Activated naive CD8-positive, alpha-beta T cell (primary cell): ENCODE measurements at regions not wholly inside any gene's neighbourhood (a gene's known extent, or its start where the extent isn't known, plus 50 kb on each side); places are given as distances from the start of the nearest gene placed in this dataset.
"Not testable (repeated sequence)": the region's sequence is repeated elsewhere in the genome, so short reads cannot be mapped to it uniquely, and the experiment has no call there.

Source experiments
- H3K27ac Mint-ChIP-seq: one replicate; pipeline ENCODE4 v1.8.0; 2021; ENCODE audit warnings: mixed read lengths
- H3K27me3 Mint-ChIP-seq: one replicate; pipeline ENCODE4 v1.8.0; 2021; ENCODE audit warnings: mixed read lengths
- H3K36me3 Mint-ChIP-seq: one replicate; pipeline ENCODE4 v1.8.0; 2021; ENCODE audit warnings: mixed read lengths
- H3K4me1 Mint-ChIP-seq: one replicate; pipeline ENCODE4 v1.8.0; 2021; ENCODE audit warnings: low read depth, mixed read lengths
- H3K4me3 Mint-ChIP-seq: one replicate; pipeline ENCODE4 v1.8.0; 2021; ENCODE audit warnings: mild to moderate bottlenecking, mixed read lengths
- H3K9me3 Mint-ChIP-seq: one replicate; pipeline ENCODE4 v1.8.0; 2021; ENCODE audit warnings: low read depth, mixed read lengths

- Mint-ChIP-seq H3K4me1 (peaks cover 93% of the 10 kb centered on the region), H3K27ac (peak overlapping the region; percentile 96), H3K4me3 (peak overlapping the region; percentile 68), H3K36me3 (no peaks in the 10 kb centered on the region), H3K9me3 (no peaks in the 10 kb centered on the region), H3K27me3 (no peaks in the 10 kb centered on the region)
Observed at GRCh38 chr6:90463359-90463758, 123.5 kb downstream of the MAP3K7 start.

- Mint-ChIP-seq H3K9me3 (no peaks in the 10 kb centered on the region), H3K36me3 (no peaks in the 10 kb centered on the region), H3K27me3 (no peaks in the 10 kb centered on the region), H3K4me3 (no peak overlapping the region), H3K4me1 (peaks cover 93% of the 10 kb centered on the region), H3K27ac (peak overlapping the region; percentile 98)
Observed at GRCh38 chr6:90462102-90462501, 124.8 kb downstream of the MAP3K7 start.

GRCh38 chr6:90461383-90461782, 125.5 kb downstream of the MAP3K7 start:
- Mint-ChIP-seq H3K4me3 (no peak overlapping the region), H3K4me1 (peaks cover 93% of the 10 kb centered on the region), H3K27ac (peak overlapping the region; percentile 98), H3K36me3 (no peaks in the 10 kb centered on the region), H3K27me3 (no peaks in the 10 kb centered on the region), H3K9me3 (no peaks in the 10 kb centered on the region)

GRCh38 chr6:90460051-90460450, 126.8 kb downstream of the MAP3K7 start:
- Mint-ChIP-seq H3K9me3 (no peaks in the 10 kb centered on the region), H3K27me3 (no peaks in the 10 kb centered on the region), H3K27ac (peak overlapping the region; percentile 98), H3K4me1 (peaks cover 86% of the 10 kb centered on the region), H3K36me3 (no peaks in the 10 kb centered on the region), H3K4me3 (peak overlapping the region; percentile 52)

GRCh38 chr6:90459225-90459758, 127.6 kb downstream of the MAP3K7 start:
- Mint-ChIP-seq H3K4me3 (peak overlapping the region; percentile 71), H3K27me3 (no peaks in the 10 kb centered on the region), H3K36me3 (no peaks in the 10 kb centered on the region), H3K9me3 (no peaks in the 10 kb centered on the region), H3K4me1 (peaks cover 82% of the 10 kb centered on the region), H3K27ac (peak overlapping the region; percentile 98)

GRCh38 chr6:90458353-90459224, 128.3 kb downstream of the MAP3K7 start:
- peak overlapping the region; percentile 98 for H3K27ac Mint-ChIP-seq

GRCh38 chr6:90457867-90458259, 129.0 kb downstream of the MAP3K7 start:
- Mint-ChIP-seq H3K4me1 (peaks cover 68% of the 10 kb centered on the region), H3K9me3 (no peaks in the 10 kb centered on the region)

More at GRCh38 chr6:90458353-90459224, 128.3 kb downstream of the MAP3K7 start:
- H3K4me3 Mint-ChIP-seq = peak overlapping the region; percentile 71
- peaks cover 75% of the 10 kb centered on the region for H3K4me1 Mint-ChIP-seq
- H3K27me3 Mint-ChIP-seq = no peaks in the 10 kb centered on the region
- H3K36me3 Mint-ChIP-seq = no peaks in the 10 kb centered on the region
- no peaks in the 10 kb centered on the region for H3K9me3 Mint-ChIP-seq

GRCh38 chr6:90456997-90457866, 129.6 kb downstream of the MAP3K7 start:
- not testable (repeated sequence) for H3K27me3 Mint-ChIP-seq, H3K36me3 Mint-ChIP-seq, H3K9me3 Mint-ChIP-seq
- peak overlapping the region; percentile 98 for H3K27ac Mint-ChIP-seq
- H3K4me1 Mint-ChIP-seq = peaks cover 62% of the 10 kb centered on the region
- H3K4me3 Mint-ChIP-seq = peak overlapping the region; percentile 18

More at GRCh38 chr6:90457867-90458259, 129.0 kb downstream of the MAP3K7 start:
- H3K27ac Mint-ChIP-seq = peak overlapping the region; percentile 98
- H3K27me3 Mint-ChIP-seq = no peaks in the 10 kb centered on the region
- H3K4me3 Mint-ChIP-seq = peak overlapping the region; percentile 49
- no peaks in the 10 kb centered on the region for H3K36me3 Mint-ChIP-seq

- H3K4me3 Mint-ChIP-seq = no peak overlapping the region
- peak overlapping the region; percentile 55 for H3K27ac Mint-ChIP-seq
- H3K36me3 Mint-ChIP-seq = no peaks in the 10 kb centered on the region
- H3K4me1 Mint-ChIP-seq = peaks cover 53% of the 10 kb centered on the region
- no peaks in the 10 kb centered on the region for H3K27me3 Mint-ChIP-seq
- no peaks in the 10 kb centered on the region for H3K9me3 Mint-ChIP-seq
Observed at GRCh38 chr6:90456001-90456400, 130.9 kb downstream of the MAP3K7 start.

- H3K27ac Mint-ChIP-seq = peak overlapping the region; percentile 10
- H3K27me3 Mint-ChIP-seq = no peaks in the 10 kb centered on the region
- no peak overlapping the region for H3K4me3 Mint-ChIP-seq
- H3K9me3 Mint-ChIP-seq = no peaks in the 10 kb centered on the region
- H3K4me1 Mint-ChIP-seq = peaks cover 43% of the 10 kb centered on the region
- no peaks in the 10 kb centered on the region for H3K36me3 Mint-ChIP-seq
Observed at GRCh38 chr6:90454836-90455427, 131.9 kb downstream of the MAP3K7 start.

- peak overlapping the region; percentile 19 for H3K27ac Mint-ChIP-seq
- H3K27me3 Mint-ChIP-seq = no peaks in the 10 kb centered on the region
- no peaks in the 10 kb centered on the region for H3K36me3 Mint-ChIP-seq
- H3K4me3 Mint-ChIP-seq = no peak overlapping the region
- no peaks in the 10 kb centered on the region for H3K9me3 Mint-ChIP-seq
- peaks cover 17% of the 10 kb centered on the region for H3K4me1 Mint-ChIP-seq
Observed at GRCh38 chr6:90450268-90450953, 136.5 kb downstream of the MAP3K7 start.

- Mint-ChIP-seq H3K27ac (no peak overlapping the region), H3K36me3 (no peaks in the 10 kb centered on the region), H3K4me1 (peaks cover 25% of the 10 kb centered on the region), H3K9me3 (no peaks in the 10 kb centered on the region), H3K4me3 (no peak overlapping the region), H3K27me3 (no peaks in the 10 kb centered on the region)
Observed at GRCh38 chr6:90449311-90449710, 137.6 kb downstream of the MAP3K7 start.

GRCh38 chr6:90448836-90449235, 138.0 kb downstream of the MAP3K7 start:
- H3K27me3 Mint-ChIP-seq = no peaks in the 10 kb centered on the region
- peaks cover 30% of the 10 kb centered on the region for H3K4me1 Mint-ChIP-seq
- H3K36me3 Mint-ChIP-seq = no peaks in the 10 kb centered on the region
- no peak overlapping the region for H3K4me3 Mint-ChIP-seq
- no peak overlapping the region for H3K27ac Mint-ChIP-seq
- no peaks in the 10 kb centered on the region for H3K9me3 Mint-ChIP-seq

- Mint-ChIP-seq H3K9me3 (no peaks in the 10 kb centered on the region), H3K27ac (peak overlapping the region; percentile 84), H3K4me3 (no peak overlapping the region), H3K36me3 (no peaks in the 10 kb centered on the region), H3K27me3 (no peaks in the 10 kb centered on the region), H3K4me1 (peaks cover 33% of the 10 kb centered on the region)
Observed at GRCh38 chr6:90446164-90446563, 140.7 kb downstream of the MAP3K7 start.
